Hematopoietic multipotent progenitor cell treated with erythropoietin and hydrocortisone succinate and interleukin-3 and kit ligand, for 17 days (in vitro differentiated cells): ENCODE measurements at regions not wholly inside any gene's neighbourhood (a gene's known extent, or its start where the extent isn't known, plus 50 kb on each side); places are given as distances from the start of the nearest gene placed in this dataset.
"Not testable (repeated sequence)": the region's sequence is repeated elsewhere in the genome, so short reads cannot be mapped to it uniquely, and the experiment has no call there.

Source experiments
- DNase-seq: peaks from one replicate; pipeline ENCODE4 v3.0.0-alpha.2; 2015; ENCODE audit warnings: low spot score

- DNase-seq = no peak
Measured at GRCh38 chr2:196278491-196278911, 107.1 kb upstream of the STK17B start.

- no peak for DNase-seq
Measured at GRCh38 chr2:196279541-196279940, 108.2 kb upstream of the STK17B start.

GRCh38 chr2:196284144-196284844 lies 112.9 kb upstream of the STK17B start:
- DNase-seq = no peak

- DNase-seq = no peak
Measured at GRCh38 chr2:196284866-196285557, 113.6 kb upstream of the STK17B start.

GRCh38 chr2:196286821-196287220 lies 115.4 kb upstream of the STK17B start:
- DNase-seq = no peak

- DNase-seq = no peak
Measured at GRCh38 chr2:196287523-196287922, 116.1 kb upstream of the STK17B start.

- DNase-seq = no peak
Measured at GRCh38 chr2:196288006-196288538, 116.7 kb upstream of the STK17B start.

- no peak for DNase-seq
Measured at GRCh38 chr2:196289000-196289399, 117.6 kb upstream of the STK17B start.

- no peak for DNase-seq
Measured at GRCh38 chr2:196290136-196290535, 118.8 kb upstream of the STK17B start.

GRCh38 chr2:196290569-196290968 lies 119.2 kb upstream of the STK17B start:
- DNase-seq = no peak

GRCh38 chr2:196291426-196291825 lies 120.0 kb upstream of the STK17B start:
- no peak for DNase-seq

- DNase-seq = no peak
Measured at GRCh38 chr2:196291873-196292800, 120.8 kb upstream of the STK17B start.

- DNase-seq = no peak
Measured at GRCh38 chr2:196293751-196294515, 122.6 kb upstream of the STK17B start.

- DNase-seq = no peak
Measured at GRCh38 chr2:196294516-196294909, 123.1 kb upstream of the STK17B start.

GRCh38 chr2:196295005-196295404 lies 123.6 kb upstream of the STK17B start:
- no peak for DNase-seq

- DNase-seq = not testable (repeated sequence)
Measured at GRCh38 chr2:196298106-196298723, 126.8 kb upstream of the STK17B start.

- DNase-seq = no peak
Measured at GRCh38 chr2:196307775-196308305, 136.5 kb upstream of the STK17B start.

GRCh38 chr2:196309691-196310090 lies 138.3 kb upstream of the STK17B start:
- DNase-seq = no peak

GRCh38 chr2:196314157-196314556 lies 142.8 kb upstream of the STK17B start:
- DNase-seq = no peak

- no peak for DNase-seq
Measured at GRCh38 chr2:196314780-196315179, 143.4 kb upstream of the STK17B start.
